ENCODE measurements at regions not wholly inside any gene's neighbourhood (a gene's known extent, or its start where the extent isn't known, plus 50 kb on each side); places are given as distances from the start of the nearest gene placed in this dataset.

GRCh38 chr16:54595621-54596020 lies 309.0 kb upstream of the IRX3 start:
- H3K4me1 ChIP-seq: no peaks in the 10 kb centered on the region
- H3K4me3 ChIP-seq: no peak overlapping the region
- no peak overlapping the region for H3K27ac ChIP-seq
- no peaks in the 10 kb centered on the region for H3K36me3 ChIP-seq
- TF ChIP-seq CTCF (IDR thresholded peaks at IDR 0.05): no peak
- no peaks in the 10 kb centered on the region for H3K27me3 ChIP-seq
- DNase-seq (ENCODE audit: low spot score): no peak
- no peaks in the 10 kb centered on the region for H3K9me3 ChIP-seq

DNA sequence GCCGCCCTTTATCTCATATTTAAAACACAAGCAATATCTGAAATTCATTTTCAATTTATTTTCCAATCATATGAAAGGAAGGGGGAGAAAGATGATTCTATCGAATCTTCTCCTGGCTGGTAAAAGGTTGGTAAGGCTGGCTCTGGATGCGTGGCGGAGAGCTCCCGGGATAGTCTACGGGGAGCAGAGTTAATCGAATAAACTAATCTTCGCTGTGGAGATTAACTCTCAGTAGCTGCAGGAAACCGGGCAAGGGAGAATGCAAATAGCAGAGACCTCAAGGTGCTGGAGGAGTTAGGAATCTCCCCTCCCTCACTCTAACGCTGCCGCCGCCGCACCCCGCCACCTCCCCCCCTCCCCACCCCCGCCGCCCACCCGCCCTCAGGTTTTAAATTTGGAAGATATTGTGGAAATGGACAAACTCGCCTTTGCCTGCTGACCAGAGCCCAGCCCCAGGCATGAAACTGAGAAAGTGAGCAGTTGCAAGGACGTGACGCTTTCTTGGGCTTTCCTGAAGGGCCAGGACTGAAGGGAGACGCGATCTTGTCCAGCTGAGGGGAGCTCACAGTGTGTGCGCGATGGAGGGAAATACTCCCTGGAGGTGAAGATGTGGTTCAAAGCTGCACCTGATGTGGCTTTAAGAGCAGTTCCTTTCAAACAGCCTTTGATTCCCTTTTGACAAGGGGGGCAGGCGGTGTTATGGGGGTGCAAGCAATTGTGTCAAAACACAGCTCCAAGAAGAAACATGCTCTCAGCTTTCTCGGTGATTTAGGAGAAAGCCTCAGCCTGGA lies 308.2 kb upstream of the IRX3 start:
- H3K27me3 ChIP-seq: no peaks in the 10 kb centered on the region
- no peak for DNase-seq (ENCODE audit: low spot score)
- no peak for TF ChIP-seq CTCF (IDR thresholded peaks at IDR 0.05)
- no peaks in the 10 kb centered on the region for H3K9me3 ChIP-seq
- no peaks in the 10 kb centered on the region for H3K36me3 ChIP-seq
- H3K4me3 ChIP-seq: no peak overlapping the region
- H3K27ac ChIP-seq: no peak overlapping the region
- H3K4me1 ChIP-seq: no peaks in the 10 kb centered on the region

- H3K27me3 ChIP-seq: no peaks in the 10 kb centered on the region
Measured at GRCh38 chr16:54591816-54592246, 305.2 kb upstream of the IRX3 start.

DNA sequence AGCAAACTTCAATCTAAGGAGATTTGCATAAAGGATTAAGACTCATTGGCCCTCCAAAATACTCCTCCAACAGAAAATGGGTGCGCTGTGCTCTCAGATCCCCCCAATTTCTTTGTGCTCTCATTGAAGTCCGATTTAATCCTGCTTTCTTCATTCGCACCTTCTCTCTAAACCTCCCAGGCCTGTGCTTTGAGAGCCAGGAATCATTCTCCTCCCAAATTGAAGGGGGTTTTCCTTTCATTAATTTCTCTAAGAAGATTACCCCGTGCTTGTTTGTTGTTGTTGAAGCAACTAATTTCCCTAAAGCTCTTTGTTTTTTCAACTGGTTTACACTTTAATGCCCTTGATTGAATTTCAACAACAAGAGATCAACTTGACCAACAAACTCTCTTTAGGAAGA lies 304.2 kb upstream of the IRX3 start:
- H3K9me3 ChIP-seq: no peaks in the 10 kb centered on the region
- H3K27me3 ChIP-seq: no peaks in the 10 kb centered on the region
- no peaks in the 10 kb centered on the region for H3K36me3 ChIP-seq
- no peak for DNase-seq (ENCODE audit: low spot score)
- no peak for TF ChIP-seq CTCF (IDR thresholded peaks at IDR 0.05)
- H3K27ac ChIP-seq: no peak overlapping the region
- no peak overlapping the region for H3K4me3 ChIP-seq
- no peaks in the 10 kb centered on the region for H3K4me1 ChIP-seq

More at GRCh38 chr16:54591816-54592246, 305.2 kb upstream of the IRX3 start:
- Histone ChIP-seq H3K36me3 (no peaks in the 10 kb centered on the region), H3K4me1 (no peaks in the 10 kb centered on the region), H3K9me3 (no peaks in the 10 kb centered on the region), H3K27ac (no peak overlapping the region), H3K4me3 (no peak overlapping the region)
- DNase-seq (ENCODE audit: low spot score): no peak
- TF ChIP-seq CTCF (IDR thresholded peaks at IDR 0.05): no peak

GRCh38 chr16:54589326-54589725 lies 302.7 kb upstream of the IRX3 start:
- no peak for DNase-seq (ENCODE audit: low spot score)

More at GRCh38 chr16:54589326-54589725, 302.7 kb upstream of the IRX3 start:
- no peak overlapping the region for H3K4me3 ChIP-seq
- no peaks in the 10 kb centered on the region for H3K36me3 ChIP-seq
- TF ChIP-seq CTCF (IDR thresholded peaks at IDR 0.05): no peak
- no peaks in the 10 kb centered on the region for H3K27me3 ChIP-seq
- no peak overlapping the region for H3K27ac ChIP-seq
- H3K4me1 ChIP-seq: no peaks in the 10 kb centered on the region
- H3K9me3 ChIP-seq: no peaks in the 10 kb centered on the region
